GM12865 (cell line): ENCODE measurements at regions not wholly inside any gene's neighbourhood (a gene's known extent, or its start where the extent isn't known, plus 50 kb on each side); places are given as distances from the start of the nearest gene placed in this dataset.

Experiments used
- DNase-seq: peaks from one replicate; pipeline ENCODE4 v3.0.0; 2010; ENCODE audit warnings: low read depth
- H3K4me3 ChIP-seq: 2 replicates; pipeline ENCODE4 v1.5.1; 2011; ENCODE audit warnings: mild to moderate bottlenecking, low read depth, low read length, control low read depth
- TF ChIP-seq, protein P1 (sequence below): IDR thresholded peaks from 2 replicates; pipeline ENCODE4 v1.5.1; 2011; ENCODE audit warnings: low read length, control low read depth, low read depth, inconsistent platforms; ENCODE audit not compliant: insufficient read depth; ENCODE audit errors: missing control alignments

DNA sequence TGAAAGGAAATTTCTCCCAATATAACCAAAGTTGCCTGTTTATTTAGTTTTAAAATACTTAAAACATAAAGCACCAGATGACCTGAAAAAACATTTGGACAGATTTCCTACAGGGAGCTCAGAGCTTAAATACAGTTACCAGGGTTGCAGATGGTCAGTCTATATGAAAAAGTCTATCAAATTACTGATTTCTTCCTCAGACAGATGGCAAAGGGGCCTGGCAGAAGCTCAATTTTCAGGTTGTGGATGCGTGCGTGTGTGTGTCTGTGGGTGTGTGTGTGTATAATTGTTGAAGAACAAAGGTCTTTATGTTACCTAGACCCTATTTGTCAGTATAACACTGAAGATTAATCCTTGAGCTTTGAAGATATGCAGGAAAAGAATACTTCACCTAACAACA lies 169.4 kb downstream of the MAD2L1 start:
- TF ChIP-seq, protein P1, sequence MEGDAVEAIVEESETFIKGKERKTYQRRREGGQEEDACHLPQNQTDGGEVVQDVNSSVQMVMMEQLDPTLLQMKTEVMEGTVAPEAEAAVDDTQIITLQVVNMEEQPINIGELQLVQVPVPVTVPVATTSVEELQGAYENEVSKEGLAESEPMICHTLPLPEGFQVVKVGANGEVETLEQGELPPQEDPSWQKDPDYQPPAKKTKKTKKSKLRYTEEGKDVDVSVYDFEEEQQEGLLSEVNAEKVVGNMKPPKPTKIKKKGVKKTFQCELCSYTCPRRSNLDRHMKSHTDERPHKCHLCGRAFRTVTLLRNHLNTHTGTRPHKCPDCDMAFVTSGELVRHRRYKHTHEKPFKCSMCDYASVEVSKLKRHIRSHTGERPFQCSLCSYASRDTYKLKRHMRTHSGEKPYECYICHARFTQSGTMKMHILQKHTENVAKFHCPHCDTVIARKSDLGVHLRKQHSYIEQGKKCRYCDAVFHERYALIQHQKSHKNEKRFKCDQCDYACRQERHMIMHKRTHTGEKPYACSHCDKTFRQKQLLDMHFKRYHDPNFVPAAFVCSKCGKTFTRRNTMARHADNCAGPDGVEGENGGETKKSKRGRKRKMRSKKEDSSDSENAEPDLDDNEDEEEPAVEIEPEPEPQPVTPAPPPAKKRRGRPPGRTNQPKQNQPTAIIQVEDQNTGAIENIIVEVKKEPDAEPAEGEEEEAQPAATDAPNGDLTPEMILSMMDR = no peak
- DNase-seq = no peak
- H3K4me3 ChIP-seq = no peak overlapping the region

DNA sequence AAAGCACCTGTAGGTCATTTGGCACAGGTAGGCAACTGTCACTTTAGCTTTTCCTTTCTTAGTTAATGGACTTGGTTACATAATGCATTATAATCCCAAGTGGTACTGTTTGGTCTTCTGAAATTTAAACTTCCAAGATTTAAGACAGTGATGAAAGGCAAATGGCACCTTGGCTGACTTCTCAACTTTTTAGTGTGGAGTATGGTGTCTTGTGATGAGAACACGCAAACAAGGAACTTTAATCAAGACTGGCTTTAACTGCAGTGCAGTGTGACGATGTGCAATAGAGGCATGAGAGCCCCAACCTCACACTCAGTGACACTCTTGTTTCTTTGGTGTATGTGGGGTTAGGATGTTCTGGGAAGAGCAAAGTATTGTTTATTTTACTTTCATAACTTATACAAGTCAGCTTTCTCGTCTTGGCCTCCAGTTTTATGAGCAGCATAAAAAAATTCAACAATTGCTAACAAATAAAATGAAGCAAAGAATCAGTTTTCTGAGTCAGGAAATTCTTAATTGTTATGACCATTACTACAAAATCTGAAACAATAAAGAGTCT lies 171.9 kb downstream of the MAD2L1 start:
- DNase-seq = no peak
- H3K4me3 ChIP-seq = no peak overlapping the region
- TF ChIP-seq, protein P1 = no peak

DNA sequence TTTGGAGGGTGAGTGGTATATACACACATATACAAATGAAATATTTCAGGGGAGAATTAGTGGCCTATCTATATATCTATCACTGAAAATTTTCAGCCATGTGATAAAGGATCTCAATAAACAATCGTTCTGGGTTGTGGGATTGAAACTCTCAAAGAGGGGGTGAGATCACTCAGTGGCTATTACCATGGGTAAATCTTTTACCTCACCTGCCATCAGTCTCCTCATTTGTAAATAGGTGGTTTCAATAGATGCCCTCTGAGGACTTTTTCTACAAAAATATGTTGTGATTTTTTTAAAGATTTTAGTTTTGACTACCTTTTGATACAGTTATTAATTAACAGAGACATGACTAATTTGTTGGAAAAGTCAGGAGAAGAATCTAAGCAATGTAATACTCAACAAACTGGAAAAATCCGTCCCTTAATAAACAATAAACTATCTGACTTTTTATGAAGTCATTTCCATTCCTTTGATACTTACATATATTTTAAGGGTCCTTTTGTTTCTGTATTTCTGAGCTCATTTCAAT lies 192.8 kb downstream of the MAD2L1 start:
- TF ChIP-seq, protein P1 = no peak
- no peak for DNase-seq
- no peak overlapping the region for H3K4me3 ChIP-seq

DNA sequence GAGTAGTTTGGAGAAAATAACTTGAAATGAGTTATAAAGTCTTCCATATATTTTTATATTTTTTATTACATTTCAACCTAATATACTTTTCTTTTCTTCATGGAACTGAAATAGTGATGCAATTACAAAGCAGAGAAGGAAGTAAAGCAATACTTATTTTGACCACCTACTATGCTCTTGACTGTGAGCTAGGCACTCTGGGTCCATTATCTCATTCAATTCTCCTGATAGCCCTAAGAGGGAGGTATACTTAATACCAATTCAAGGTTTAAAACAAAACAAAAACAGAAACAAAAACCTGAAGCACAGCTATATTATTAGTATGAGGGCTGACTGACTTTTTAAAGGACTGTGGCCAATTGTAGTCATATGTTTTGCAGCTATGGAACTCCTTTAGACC lies 193.5 kb downstream of the MAD2L1 start:
- TF ChIP-seq, protein P1 = no peak
- no peak overlapping the region for H3K4me3 ChIP-seq
- DNase-seq = no peak

DNA sequence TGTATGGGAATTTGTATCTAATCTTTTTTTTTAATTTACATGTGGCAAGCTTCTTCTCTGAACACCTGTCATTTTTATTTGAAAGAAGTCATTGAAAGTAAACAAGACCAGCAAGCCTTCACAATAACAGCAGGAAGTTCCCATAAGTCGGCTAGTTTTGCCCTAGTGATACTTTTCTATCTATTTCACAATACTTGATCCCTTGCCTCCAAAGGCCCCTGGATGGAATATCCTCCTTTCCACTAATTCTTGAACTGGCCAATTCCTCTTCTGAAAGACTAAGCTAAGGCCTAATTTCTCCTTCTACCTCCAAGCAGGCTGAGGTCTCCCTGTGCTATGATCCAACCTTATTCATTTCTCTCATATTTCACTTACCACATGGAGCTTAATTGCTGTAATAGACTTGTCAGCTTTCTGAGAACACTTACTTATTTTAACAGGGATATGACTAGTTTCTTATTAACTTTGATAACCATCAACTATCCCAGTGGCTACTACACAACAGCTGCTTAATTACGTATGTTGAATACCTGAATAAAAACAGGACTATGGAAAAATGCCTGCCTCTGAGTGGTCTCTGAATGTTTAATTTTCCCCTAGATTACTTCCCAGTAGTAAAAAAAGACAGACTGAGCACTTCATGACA lies 194.2 kb downstream of the MAD2L1 start:
- H3K4me3 ChIP-seq = no peak overlapping the region
- TF ChIP-seq, protein P1 = no peak
- DNase-seq = no peak

DNA sequence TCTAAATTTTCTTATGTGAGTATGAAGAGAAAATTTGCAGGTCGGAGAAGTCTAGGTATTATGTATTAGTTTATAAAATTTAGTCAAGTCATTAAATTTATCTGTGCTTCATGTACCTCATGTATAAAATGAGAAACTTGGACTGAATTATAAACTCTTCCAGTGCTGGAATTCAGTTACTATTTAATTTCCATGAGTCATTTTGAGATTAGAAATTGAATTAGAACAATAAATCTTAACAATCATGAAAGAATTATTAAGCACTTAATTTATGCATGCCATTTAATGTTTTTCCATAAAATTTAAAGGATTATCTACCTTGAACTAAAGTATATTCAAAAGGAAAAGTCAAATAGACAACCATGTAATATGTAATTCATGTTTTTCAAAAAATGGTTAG lies 195.8 kb downstream of the MAD2L1 start:
- TF ChIP-seq, protein P1 = no peak
- no peak for DNase-seq
- H3K4me3 ChIP-seq = no peak overlapping the region
